HepG2 (cell line): ENCODE measurements at regions not wholly inside any gene's neighbourhood (a gene's known extent, or its start where the extent isn't known, plus 50 kb on each side); places are given as distances from the start of the nearest gene placed in this dataset.

Source experiments
- ATAC-seq: fragments of 200-7000 bp; cut with Tn5 transposase; 3 replicates; pipeline ENCODE4 v1.9.1; 2020; ENCODE audit warnings: mild to moderate bottlenecking, moderate library complexity
- BruUV-seq: library from RNA; stranded (reverse); fragments of 400-500 nt; replicated peaks from 2 replicates; lab custom pipeline; 2021; lab: Mats Ljungman, UMichigan
- CTCF ChIA-PET: fragments of 300-600 bp; formaldehyde crosslinking; extraction: SDS; loops from one replicate; lab custom pipeline; 2021; ENCODE audit warnings: low total read pairs, inconsistent platforms, low intra/inter-chr PET ratio; lab: Yijun Ruan, JAX
- POLR2A ChIA-PET: fragments of 350-600 bp; sonication (Branson Sonifier 250); formaldehyde crosslinking; loops from one replicate; lab custom pipeline; 2020; ENCODE audit warnings: antibody characterized with exemption, inconsistent platforms; lab: Yijun Ruan, JAX
- DNase-seq: peaks from one replicate; pipeline ENCODE4 v3.0.0-alpha.2; 2015; ENCODE audit warnings: low spot score
- FAIRE-seq: peaks from 3 replicates; lab custom pipeline; 2011; peaks lifted over from hg19 to GRCh38; lab: Jason Lieb, UNC
- H2AFZ ChIP-seq: one replicate; pipeline ENCODE4 v1.6.1; 2011; ENCODE audit warnings: low read length, inconsistent platforms
- H3K27ac ChIP-seq: fragments of 300-600 bp; 3 replicates; pipeline ENCODE4 v1.8.0; 2011; ENCODE audit warnings: mixed run types, mild to moderate bottlenecking, mixed read lengths, low read length, inconsistent platforms; ENCODE audit not compliant: insufficient read depth; ENCODE audit errors: extremely low read length
- H3K27me3 ChIP-seq, 2 experiments: fragments of 200-600 bp in 1 of 2; 2 replicates in 1 of 2; 3 replicates in 1 of 2; pipeline versions ENCODE4 v1.6.0 to v1.8.0; 2011; ENCODE audit warnings: low read length in 2 of 2, mild to moderate bottlenecking in 2 of 2, moderate library complexity in 2 of 2, inconsistent platforms in 1 of 2; ENCODE audit not compliant: insufficient read depth in 2 of 2, control insufficient read depth in 1 of 2
- H3K36me3 ChIP-seq, 2 experiments: fragments of 200-600 bp in 1 of 2; replicated peaks in 1 of 2; 2 replicates in 1 of 2; 3 replicates in 1 of 2; pipeline versions ENCODE4 v1.5.1 to v1.8.0; 2011; ENCODE audit warnings: low read length in 2 of 2, inconsistent platforms in 1 of 2; ENCODE audit not compliant: insufficient read depth in 2 of 2, control insufficient read depth in 1 of 2
- H3K4me1 ChIP-seq: 2 replicates; pipeline ENCODE4 v1.5.1; 2012; ENCODE audit warnings: low read length, inconsistent platforms; ENCODE audit not compliant: insufficient read depth
- H3K4me2 ChIP-seq: 2 replicates; pipeline ENCODE4 v1.6.0; 2011; ENCODE audit warnings: low read depth, low read length, inconsistent platforms
- H3K4me3 ChIP-seq, 3 experiments: fragments of 200-600 bp in 1 of 3; sonication (generic), shearing (Covaris generic) in 1 of 3; replicated peaks in 1 of 3; 2 replicates each; pipeline ENCODE4 v1.5.1; 2011 to 2016; ENCODE audit warnings: low read length in 3 of 3, inconsistent platforms in 2 of 3, low read depth in 2 of 3, mild to moderate bottlenecking in 2 of 3, control low read depth in 1 of 3, mixed read lengths in 1 of 3; ENCODE audit not compliant: insufficient read depth in 1 of 3
- H3K79me2 ChIP-seq: one replicate; pipeline ENCODE4 v1.6.1; 2011; ENCODE audit warnings: low read length, inconsistent platforms; ENCODE audit not compliant: insufficient read depth
- H3K9ac ChIP-seq: 2 replicates; pipeline ENCODE4 v1.6.0; 2011; ENCODE audit warnings: mild to moderate bottlenecking, low read depth, low read length, inconsistent platforms; ENCODE audit not compliant: insufficient read depth
- H3K9me3 ChIP-seq: 2 replicates; pipeline ENCODE4 v1.5.1; 2012; ENCODE audit warnings: mild to moderate bottlenecking, low read length
- H4K20me1 ChIP-seq: 2 replicates; pipeline ENCODE4 v1.6.0; 2011; ENCODE audit warnings: inconsistent platforms, mild to moderate bottlenecking, low read length, moderate library complexity; ENCODE audit not compliant: insufficient read depth
- LCORL ChIP-seq, 2 experiments: fragments of 450-650 bp in 1 of 2; sonication (generic) in 1 of 2; formaldehyde crosslinking in 1 of 2; IDR thresholded peaks; 2 replicates each; pipeline versions ENCODE4 v1.5.0 to v1.6.1; 2017 to 2020; ENCODE audit warnings: antibody characterized with exemption in 1 of 2, missing genetic modification reagents in 1 of 2
- NFE2L1 ChIP-seq: sonication (generic); formaldehyde crosslinking; IDR thresholded peaks from 2 replicates; pipeline ENCODE4 v1.4.0; 2020; ENCODE audit warnings: missing genetic modification reagents, mild to moderate bottlenecking, borderline replicate concordance
- RNF2 ChIP-seq: fragments of 450-650 bp; conservative IDR thresholded peaks from 2 replicates; pipeline ENCODE4 v1.6.1; 2016; ENCODE audit warnings: low read depth
- SP1 ChIP-seq, 2 experiments: fragments of 450-650 bp in 1 of 2; sonication (generic) in 1 of 2; formaldehyde crosslinking in 1 of 2; IDR thresholded peaks; 2 replicates each; pipeline versions ENCODE4 v1.4.0 to v1.6.1; 2016 to 2020; ENCODE audit warnings: missing genetic modification reagents in 1 of 2
- SUZ12 ChIP-seq: fragments of 150-350 bp; IDR thresholded peaks from 2 replicates; pipeline ENCODE4 v1.6.1; 2014; ENCODE audit warnings: low read depth, low read length
- TFE3 ChIP-seq: IDR thresholded peaks from 2 replicates; pipeline ENCODE4 v1.6.1; 2016
- TOE1 ChIP-seq: sonication (generic); formaldehyde crosslinking; IDR thresholded peaks from 2 replicates; pipeline ENCODE4 v1.4.0; 2020; ENCODE audit warnings: mild to moderate bottlenecking, missing genetic modification reagents
- ZNF280B ChIP-seq: sonication (generic); formaldehyde crosslinking; IDR thresholded peaks from 2 replicates; pipeline ENCODE4 v1.5.0; 2020; ENCODE audit warnings: missing genetic modification reagents, mild to moderate bottlenecking, borderline replicate concordance
- ZNF513 ChIP-seq: sonication (generic); formaldehyde crosslinking; conservative IDR thresholded peaks from 2 replicates; pipeline ENCODE4 v1.5.0; 2020; ENCODE audit warnings: missing genetic modification reagents
- ZNF580 ChIP-seq: IDR thresholded peaks from 2 replicates; pipeline ENCODE4 v1.6.1; 2016; ENCODE audit warnings: low read depth, borderline replicate concordance
- WGBS: methylation state at CpG from one replicate; pipeline ENCODE4 v1.1.6; 2017; ENCODE audit warnings: low lambda C conversion rate; 5-methylcytosine and 5-hydroxymethylcytosine counted together
- in situ Hi-C: cut with HindIII; loops from 2 replicates; pipeline ENCODE4 v1.10.0; 2017; ENCODE audit warnings: low pct_unique_long_range_greater_than_20kb; ENCODE audit not compliant: extremely low pct_ligation_motif_present
- intact Hi-C: fragments of 100-400 bp; cut with micrococcal nuclease; formaldehyde crosslinking; loops from one replicate; pipeline ENCODE4 v1.10.0; 2022; ENCODE audit not compliant: unreplicated experiment

GRCh38 chr2:144972676-144973075, 452.8 kb upstream of the ZEB2 start:
- ChIA-PET CTCF (no interaction called here), POLR2A (no interaction called here)
- Histone ChIP-seq H3K27me3 (no peaks in the 10 kb centered on the region), H3K4me1 (no peaks in the 10 kb centered on the region), H2AFZ (no peak overlapping the region), H3K27ac (no peak overlapping the region), H3K36me3 (no peaks in the 10 kb centered on the region), H3K79me2 (no peaks in the 10 kb centered on the region), H4K20me1 (no peaks in the 10 kb centered on the region), H3K4me3 (no peak overlapping the region), H3K9ac (no peak overlapping the region), H3K4me2 (no peak overlapping the region), H3K9me3 (peaks cover 34% of the 10 kb centered on the region)
- in situ Hi-C loops (no loop called here), intact Hi-C loops (no loop called here)
- TF ChIP-seq SUZ12 (no peak), TOE1 (CRISPR knock-in tag) (no peak), TFE3 (CRISPR knock-in tag) (no peak), ZNF513 (CRISPR knock-in tag) (no peak), LCORL (IDR thresholded peaks at IDR 0.05) (no peak), LCORL (CRISPR knock-in tag; IDR thresholded peaks at IDR 0.05) (no peak), SP1 (IDR thresholded peaks at IDR 0.05) (no peak), SP1 (CRISPR knock-in tag; IDR thresholded peaks at IDR 0.05) (no peak), ZNF280B (CRISPR knock-in tag) (no peak), ZNF580 (no peak), NFE2L1 (CRISPR knock-in tag) (no peak), RNF2 (no peak)
- WGBS: 3% methylated on average over 3 of the region's 3 CpGs
- no TSS peak for BruUV-seq
- FAIRE-seq (no peak), ATAC-seq (no peak), DNase-seq (no peak)
